Ecto neural progenitor cell (in vitro differentiated cells): ENCODE measurements at regions not wholly inside any gene's neighbourhood (a gene's known extent, or its start where the extent isn't known, plus 50 kb on each side); places are given as distances from the start of the nearest gene placed in this dataset.

Experiments used
- DNase-seq: peaks from one replicate; pipeline ENCODE4 v3.0.0-alpha.2; 2018; ENCODE audit warnings: low spot score

GRCh38 chr16:65308506-65308905, 186.6 kb upstream of the CDH11 start:
- no peak for DNase-seq

DNA sequence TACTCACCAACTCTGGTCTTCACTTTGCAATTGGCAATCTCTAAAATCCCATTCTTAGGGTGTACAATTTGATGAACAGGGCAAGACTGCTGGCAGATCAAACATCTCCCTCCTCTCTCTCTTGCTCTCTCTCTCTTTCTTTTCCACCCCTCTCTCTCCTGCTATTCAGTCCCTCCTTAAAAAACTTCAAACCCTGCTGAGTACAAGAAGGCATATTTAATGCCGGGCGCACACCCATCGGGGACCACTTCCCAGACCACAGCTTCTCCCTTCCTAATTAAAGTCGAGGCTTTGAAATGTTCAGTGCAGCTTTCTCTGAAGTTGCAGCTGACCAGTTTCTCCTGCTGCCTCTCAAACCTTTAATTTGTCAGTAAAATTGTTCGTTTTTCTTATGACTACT, 185.4 kb upstream of the CDH11 start:
- DNase-seq: no peak

DNA sequence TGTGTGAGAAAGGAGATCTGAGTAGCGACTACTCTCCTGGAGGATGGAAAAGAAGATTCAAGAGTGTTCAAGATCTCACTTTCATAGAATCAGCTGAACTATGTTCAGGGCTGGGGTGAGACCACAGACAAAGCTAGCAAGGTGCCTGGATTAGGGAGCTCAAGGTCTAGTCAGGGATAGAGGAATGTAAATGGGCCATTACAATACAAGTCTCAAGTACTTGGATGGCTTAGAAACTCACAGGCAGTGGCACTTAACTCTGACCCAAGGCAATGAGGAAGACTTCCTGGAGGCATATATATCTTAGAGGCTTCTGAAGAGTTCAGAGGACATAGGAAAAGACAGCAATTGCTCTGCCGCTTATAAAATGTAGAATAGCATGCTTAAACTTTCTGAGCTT, 184.9 kb upstream of the CDH11 start:
- no peak for DNase-seq

DNA sequence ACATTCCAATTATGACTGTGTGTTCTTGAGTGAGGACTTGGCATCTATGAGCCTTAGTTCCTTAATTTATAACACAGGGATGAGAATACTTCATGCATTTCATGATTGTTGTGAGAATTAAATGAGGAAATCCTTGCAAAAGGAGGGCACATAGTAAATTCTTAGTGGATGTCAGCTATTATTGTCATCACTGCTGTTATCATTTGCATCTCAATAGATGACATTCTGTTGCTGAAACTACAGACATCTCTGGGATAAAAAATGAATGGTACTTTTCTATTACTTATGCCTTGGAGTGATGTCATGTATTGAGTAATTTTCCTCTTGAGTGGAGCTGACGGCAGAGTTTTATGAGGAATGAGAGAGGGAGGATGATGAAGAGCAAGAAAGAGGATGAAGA, 184.4 kb upstream of the CDH11 start:
- no peak for DNase-seq

GRCh38 chr16:65305266-65305959, 183.6 kb upstream of the CDH11 start:
- DNase-seq: no peak

DNA sequence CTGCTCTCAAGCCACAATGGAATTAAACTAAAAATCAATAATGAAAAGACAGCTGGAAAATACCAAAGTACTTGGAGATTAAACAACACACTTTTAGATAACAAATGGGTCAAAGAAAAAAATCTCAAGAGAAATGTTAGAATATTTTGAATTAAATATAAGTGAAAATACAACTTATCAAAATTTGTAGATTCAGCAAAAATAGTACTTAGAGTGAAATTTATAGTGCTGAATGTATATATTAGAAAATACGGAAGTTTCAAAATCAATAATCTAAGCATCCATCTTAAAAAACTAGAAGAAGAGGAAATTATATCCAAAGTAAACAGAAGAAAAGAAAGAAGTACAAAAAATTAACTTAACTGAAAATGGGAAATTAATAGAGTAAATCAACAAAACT, 179.2 kb upstream of the CDH11 start:
- no peak for DNase-seq

DNA sequence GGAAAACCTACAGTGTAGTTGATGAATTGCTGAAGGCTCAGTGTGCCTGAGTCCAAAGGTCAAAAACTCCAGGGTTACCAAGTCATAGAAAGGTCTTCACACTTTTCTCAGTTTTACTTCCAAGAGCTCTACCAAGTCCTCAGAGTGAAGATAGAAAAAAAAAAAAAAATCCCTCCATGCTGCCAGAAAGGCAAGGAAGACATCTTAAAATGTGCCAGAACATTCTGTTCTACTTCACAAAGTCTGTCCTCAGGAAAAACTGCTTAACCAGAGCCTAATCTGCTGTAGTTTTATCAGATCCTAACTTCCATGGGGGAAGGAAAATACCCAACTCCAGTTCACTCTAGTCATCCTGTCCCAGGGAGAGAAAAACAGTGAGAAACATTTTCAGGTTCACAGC, 175.6 kb upstream of the CDH11 start:
- no peak for DNase-seq

DNA sequence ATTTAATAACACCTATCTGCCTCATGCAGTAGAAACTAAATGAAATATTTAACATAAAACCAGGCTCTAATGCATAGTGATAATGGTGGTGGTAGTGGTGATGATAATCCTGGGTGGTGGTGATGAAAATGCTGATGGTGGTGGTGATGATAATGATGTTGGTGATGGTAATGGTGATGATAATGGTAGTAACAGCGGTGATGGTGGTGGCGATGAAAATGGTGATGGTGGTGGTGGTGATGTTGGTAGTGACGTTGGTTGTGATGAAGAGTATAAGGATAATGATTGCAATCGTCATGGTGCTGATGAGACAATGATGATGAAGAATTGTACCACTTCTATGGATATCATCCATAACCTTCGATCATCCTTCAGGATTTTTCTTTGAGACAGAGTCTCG, 173.7 kb upstream of the CDH11 start:
- DNase-seq: no peak

- DNase-seq: no peak
Observed at GRCh38 chr16:65294708-65295107, 172.8 kb upstream of the CDH11 start.

GRCh38 chr16:65294165-65294564, 172.3 kb upstream of the CDH11 start:
- no peak for DNase-seq

GRCh38 chr16:65289022-65289421, 167.2 kb upstream of the CDH11 start:
- no peak for DNase-seq

DNA sequence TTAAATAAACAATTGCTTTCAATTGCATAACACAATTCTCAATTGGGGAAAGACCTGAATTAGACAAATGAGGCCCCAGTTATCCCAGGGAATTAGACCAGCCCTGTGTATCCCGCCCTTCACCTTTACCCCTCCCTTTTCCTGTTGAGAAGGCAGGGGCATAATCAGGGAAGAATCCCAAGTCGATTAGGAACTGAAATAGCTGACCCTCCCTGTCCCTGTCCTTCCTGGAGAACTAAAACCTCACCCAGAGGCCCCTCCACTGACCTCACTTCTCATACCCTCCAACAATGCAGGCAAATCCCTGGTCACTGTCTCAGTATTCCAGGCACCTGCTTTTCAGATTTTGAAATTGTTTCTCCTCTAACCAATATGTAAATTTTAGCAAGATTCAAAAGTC, 165.4 kb upstream of the CDH11 start:
- DNase-seq: no peak

GRCh38 chr16:65285128-65286048, 163.5 kb upstream of the CDH11 start:
- no peak for DNase-seq

DNA sequence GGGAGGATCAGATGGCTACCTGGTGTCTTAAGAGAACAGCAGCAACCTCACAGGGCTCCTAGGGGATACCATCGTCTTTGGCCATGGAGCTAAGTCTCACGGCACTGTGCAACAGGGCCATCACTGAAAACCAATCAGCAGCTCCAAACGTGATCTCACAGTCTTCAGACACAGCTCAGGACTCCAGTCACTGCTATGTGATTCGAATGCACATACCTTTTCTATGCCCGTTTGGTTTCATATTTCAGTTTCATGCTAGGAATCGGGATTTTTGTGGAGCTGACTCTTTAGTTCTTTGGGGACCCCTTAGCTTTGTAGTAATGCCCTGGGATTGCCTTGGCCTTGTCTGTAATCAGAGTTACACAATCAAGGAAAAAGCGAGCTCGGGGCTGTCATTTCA, 162.8 kb upstream of the CDH11 start:
- no peak for DNase-seq

GRCh38 chr16:65283181-65283651, 161.4 kb upstream of the CDH11 start:
- no peak for DNase-seq

GRCh38 chr16:65281586-65281985, 159.7 kb upstream of the CDH11 start:
- DNase-seq: no peak

GRCh38 chr16:65280845-65281512, 159.1 kb upstream of the CDH11 start:
- peak; percentile 58 for DNase-seq

GRCh38 chr16:65279576-65279975, 157.7 kb upstream of the CDH11 start:
- no peak for DNase-seq

- DNase-seq: no peak
Observed at GRCh38 chr16:65278874-65279273, 157.0 kb upstream of the CDH11 start.

- no peak for DNase-seq
Observed at GRCh38 chr16:65274566-65274965, 152.7 kb upstream of the CDH11 start.

DNA sequence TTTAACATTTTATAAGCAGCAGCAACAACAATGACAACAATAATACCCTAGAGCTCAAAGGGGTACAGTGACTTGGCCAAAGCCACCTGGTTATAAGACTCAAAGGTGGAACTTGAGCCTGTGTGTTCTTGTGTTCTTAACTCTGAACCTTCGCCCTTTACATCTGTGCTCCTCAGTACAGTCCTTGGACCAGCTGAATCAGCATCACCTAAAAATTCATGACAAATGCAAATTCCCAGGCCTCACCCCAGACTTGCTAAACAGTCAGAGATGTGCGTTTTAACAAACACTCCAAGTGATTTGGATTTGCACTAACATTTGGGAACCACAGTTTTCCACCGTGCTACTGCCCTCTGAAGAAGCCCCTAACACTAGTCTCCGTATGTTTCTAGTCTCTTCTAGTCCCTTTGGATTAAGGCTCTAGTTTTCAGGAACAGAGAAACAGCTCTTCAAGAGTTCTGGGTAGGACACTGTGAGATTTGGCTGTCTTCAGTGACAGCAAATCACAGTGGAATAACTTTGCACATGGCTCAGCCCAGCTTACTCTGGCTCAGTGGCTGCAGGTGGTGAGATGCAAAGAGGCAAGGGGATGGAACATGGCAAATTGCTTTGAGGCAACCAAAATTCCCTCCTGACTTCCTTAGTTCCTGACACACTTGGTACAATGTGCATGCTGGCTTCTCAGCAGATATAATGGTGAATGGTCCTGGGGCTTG, 151.0 kb upstream of the CDH11 start:
- no peak for DNase-seq

GRCh38 chr16:65271996-65272395, 150.1 kb upstream of the CDH11 start:
- DNase-seq: no peak
